A549 (cell line): ENCODE measurements at regions not wholly inside any gene's neighbourhood (a gene's known extent, or its start where the extent isn't known, plus 50 kb on each side); places are given as distances from the start of the nearest gene placed in this dataset.
"Not testable (repeated sequence)": the region's sequence is repeated elsewhere in the genome, so short reads cannot be mapped to it uniquely, and the experiment has no call there.

Source experiments
- ATAC-seq, 2 experiments: fragments of 200-7000 bp in 1 of 2; fragments of >200 bp in 1 of 2; cut with Nextera tagmentation in 1 of 2; cut with Tn5 transposase in 1 of 2; 3 replicates each; pipeline versions ENCODE4 v1.8.0 to v1.9.1; 2018 to 2020; ENCODE audit warnings: mild to moderate bottlenecking in 1 of 2, moderate library complexity in 1 of 2
- CTCF ChIA-PET: fragments of 300-600 bp; sonication (Branson Sonifier 250); formaldehyde crosslinking; extraction: SDS; loops from one replicate; lab custom pipeline; 2021; ENCODE audit warnings: antibody characterized with exemption, inconsistent platforms; lab: Yijun Ruan, JAX
- POLR2A ChIA-PET: fragments of 350-600 bp; formaldehyde crosslinking; extraction: SDS; loops from one replicate; lab custom pipeline; 2021; ENCODE audit warnings: antibody characterized with exemption, inconsistent platforms; lab: Yijun Ruan, JAX
- DNase-seq, 2 experiments: peaks; one replicate each; pipeline versions ENCODE4 v3.0.0 to v3.0.0-alpha.2; 2011 to 2016; ENCODE audit warnings: low read depth in 1 of 2, low spot score in 1 of 2
- FAIRE-seq: peaks from 2 replicates; lab custom pipeline; 2011; peaks lifted over from hg19 to GRCh38; lab: Jason Lieb, UNC
- H3K27ac ChIP-seq, 2 experiments: fragments of >200 bp; sonication (Bioruptor Twin); formaldehyde crosslinking; 3 replicates each; pipeline ENCODE4 v1.5.1; 2016 to 2017
- H3K4me1 ChIP-seq: fragments of >200 bp; sonication (Bioruptor Twin); formaldehyde crosslinking; 3 replicates; pipeline ENCODE4 v1.6.1; 2016
- H3K4me2 ChIP-seq: fragments of >200 bp; sonication (Bioruptor Twin); formaldehyde crosslinking; 3 replicates; pipeline ENCODE4 v1.6.1; 2016
- H3K4me3 ChIP-seq: fragments of >200 bp; sonication (Bioruptor Twin); formaldehyde crosslinking; 3 replicates; pipeline ENCODE4 v1.5.1; 2016
- H3K9me3 ChIP-seq: fragments of >200 bp; sonication (Bioruptor Twin); formaldehyde crosslinking; 3 replicates; pipeline ENCODE4 v1.6.1; 2016
- CBX2 ChIP-seq: fragments of 200-600 bp; sonication (generic); IDR thresholded peaks from 2 replicates; pipeline ENCODE4 v1.6.1; 2016; ENCODE audit warnings: low read depth, mild to moderate bottlenecking, borderline replicate concordance
- CHD4 ChIP-seq: fragments of 200-600 bp; sonication (generic); IDR thresholded peaks from 2 replicates; pipeline ENCODE4 v1.6.1; 2016; ENCODE audit warnings: antibody characterized with exemption, mild to moderate bottlenecking, borderline replicate concordance
- EHF ChIP-seq: fragments of 250-450 bp; sonication (Bioruptor Pico); IDR thresholded peaks from 2 replicates; pipeline ENCODE4 v1.5.0; 2020; ENCODE audit warnings: mild to moderate bottlenecking
- FOXS1 ChIP-seq: fragments of 250-450 bp; sonication (Bioruptor Pico); IDR thresholded peaks from 2 replicates; pipeline ENCODE4 v1.5.0; 2020; ENCODE audit warnings: mild to moderate bottlenecking, moderate library complexity
- HDAC2 ChIP-seq: fragments of 200-600 bp; sonication (generic); IDR thresholded peaks from 2 replicates; pipeline ENCODE4 v1.6.1; 2016
- JUN ChIP-seq, 2 experiments: fragments of >200 bp; sonication (Bioruptor Twin); formaldehyde crosslinking; IDR thresholded peaks; 2 replicates in 1 of 2; 3 replicates in 1 of 2; pipeline ENCODE4 v1.6.1; 2016 to 2017
- KDM1A ChIP-seq: fragments of 200-600 bp; sonication (generic); IDR thresholded peaks from 2 replicates; pipeline ENCODE4 v1.6.1; 2016; ENCODE audit warnings: low read depth, mild to moderate bottlenecking
- MAFK ChIP-seq: fragments of 450-650 bp; IDR thresholded peaks from 2 replicates; pipeline ENCODE4 v1.6.1; 2014; ENCODE audit not compliant: partially characterized antibody
- MAZ ChIP-seq: fragments of 150-350 bp; IDR thresholded peaks from 2 replicates; pipeline ENCODE4 v1.6.1; 2014; ENCODE audit warnings: antibody characterized with exemption, low read depth, low read length, borderline replicate concordance
- NFE2L2 ChIP-seq: fragments of 150-350 bp; conservative IDR thresholded peaks from 2 replicates; pipeline ENCODE4 v1.6.1; 2014; ENCODE audit warnings: low read length
- NPAS2 ChIP-seq: fragments of 250-450 bp; sonication (Bioruptor Pico); IDR thresholded peaks from 2 replicates; pipeline ENCODE4 v1.8.0; 2022; ENCODE audit warnings: mild to moderate bottlenecking, moderate library complexity, borderline replicate concordance
- NR3C1 ChIP-seq: fragments of >200 bp; sonication (Bioruptor Twin); formaldehyde crosslinking; IDR thresholded peaks from 3 replicates; pipeline ENCODE4 v1.6.1; 2017
- PHF8 ChIP-seq: fragments of 200-600 bp; sonication (generic); IDR thresholded peaks from 2 replicates; pipeline ENCODE4 v1.6.1; 2016; ENCODE audit warnings: low read depth, mild to moderate bottlenecking, antibody characterized with exemption, moderate library complexity, borderline replicate concordance
- POLR2AphosphoS2 ChIP-seq: conservative IDR thresholded peaks from 2 replicates; pipeline ENCODE4 v1.6.1; 2012; ENCODE audit warnings: low read length, improper control_type of control experiment, inconsistent platforms
- RAD21 ChIP-seq, 2 experiments: fragments of >200 bp in 1 of 2; sonication (Bioruptor Twin) in 1 of 2; formaldehyde crosslinking in 1 of 2; IDR thresholded peaks in 1 of 2; conservative IDR thresholded peaks in 1 of 2; 2 replicates in 1 of 2; 3 replicates in 1 of 2; pipeline ENCODE4 v1.6.1; 2012 to 2018; ENCODE audit warnings: inconsistent platforms in 1 of 2
- SREBF2 ChIP-seq: fragments of 450-650 bp; IDR thresholded peaks from 2 replicates; pipeline ENCODE4 v1.6.1; 2014; ENCODE audit warnings: mild to moderate bottlenecking, moderate library complexity
- ZC3H11A ChIP-seq: fragments of 450-650 bp; IDR thresholded peaks from 2 replicates; pipeline ENCODE4 v1.6.1; 2014; ENCODE audit warnings: antibody characterized with exemption, mild to moderate bottlenecking
- ZSCAN20 ChIP-seq: fragments of 250-450 bp; sonication (Bioruptor Pico); IDR thresholded peaks from 2 replicates; pipeline ENCODE4 v1.8.0; 2022; ENCODE audit warnings: mild to moderate bottlenecking, moderate library complexity
- WGBS: methylation state at CpG from one replicate; pipeline ENCODE4 v1.1.6; 2017; ENCODE audit errors: missing lambda C conversion rate; 5-methylcytosine and 5-hydroxymethylcytosine counted together
- TF ChIP-seq, protein P1 (sequence below): IDR thresholded peaks from 2 replicates; pipeline ENCODE4 v1.6.1; 2012
- TF ChIP-seq, protein P2 (sequence below): IDR thresholded peaks from 2 replicates; pipeline ENCODE4 v1.6.1; 2012
- TF ChIP-seq, protein P3 (sequence below): fragments of 450-650 bp; IDR thresholded peaks from 2 replicates; pipeline ENCODE4 v1.6.1; 2014; ENCODE audit warnings: antibody characterized with exemption
- TF ChIP-seq, protein P4 (sequence below): fragments of >200 bp; sonication (Bioruptor Twin); formaldehyde crosslinking; IDR thresholded peaks from 3 replicates; pipeline ENCODE4 v1.5.1; 2016
- TF ChIP-seq, protein P5 (sequence below): IDR thresholded peaks from 2 replicates; pipeline ENCODE4 v1.6.1; 2012; ENCODE audit warnings: low read depth, borderline replicate concordance
- TF ChIP-seq, protein P6 (sequence below): fragments of 250-450 bp; sonication (Bioruptor Pico); IDR thresholded peaks from 2 replicates; pipeline ENCODE4 v1.5.0; 2021; ENCODE audit warnings: mild to moderate bottlenecking, moderate library complexity, borderline replicate concordance

DNA sequence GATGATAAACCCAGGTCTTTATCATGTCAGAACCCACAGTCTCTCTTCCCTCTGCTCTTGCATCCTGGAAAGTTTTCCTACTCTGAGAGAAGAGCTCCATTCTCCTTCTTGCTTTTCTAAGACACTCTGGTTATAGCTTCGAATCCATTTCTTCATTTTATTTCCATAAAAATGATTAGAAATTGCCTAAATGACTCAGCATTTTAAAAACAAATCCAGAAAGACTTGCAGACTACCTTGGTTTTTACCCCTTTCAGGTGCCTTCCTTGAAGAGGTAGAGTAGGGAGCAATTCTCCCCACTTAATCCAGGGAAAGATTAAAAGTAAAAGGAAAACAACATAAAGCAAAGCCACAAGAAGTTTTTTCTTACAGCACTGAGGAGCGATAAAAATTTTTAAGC is 1256.0 kb downstream of the ROBO1 start:
- H3K4me3 ChIP-seq, result no peak overlapping the region
- H3K4me2 ChIP-seq, result no peak overlapping the region
- H3K4me1 ChIP-seq, result no peaks in the 10 kb centered on the region
- H3K27ac ChIP-seq, result no peak overlapping the region
- FAIRE-seq (no peak), DNase-seq (no peak)
- WGBS, result 13% methylated on average over 2 of the region's 2 CpGs
- POLR2A ChIA-PET, result no interaction called here
- no peak for TF ChIP-seq POLR2AphosphoS2
- TF ChIP-seq NPAS2, result no peak
- no peak for TF ChIP-seq EHF (CRISPR knock-in tag)
- no peak for TF ChIP-seq FOXS1 (CRISPR knock-in tag)
- no peak for TF ChIP-seq JUN (IDR thresholded peaks at IDR 0.05)
- TF ChIP-seq MAFK, result peak; percentile 60
- TF ChIP-seq, protein P1, sequence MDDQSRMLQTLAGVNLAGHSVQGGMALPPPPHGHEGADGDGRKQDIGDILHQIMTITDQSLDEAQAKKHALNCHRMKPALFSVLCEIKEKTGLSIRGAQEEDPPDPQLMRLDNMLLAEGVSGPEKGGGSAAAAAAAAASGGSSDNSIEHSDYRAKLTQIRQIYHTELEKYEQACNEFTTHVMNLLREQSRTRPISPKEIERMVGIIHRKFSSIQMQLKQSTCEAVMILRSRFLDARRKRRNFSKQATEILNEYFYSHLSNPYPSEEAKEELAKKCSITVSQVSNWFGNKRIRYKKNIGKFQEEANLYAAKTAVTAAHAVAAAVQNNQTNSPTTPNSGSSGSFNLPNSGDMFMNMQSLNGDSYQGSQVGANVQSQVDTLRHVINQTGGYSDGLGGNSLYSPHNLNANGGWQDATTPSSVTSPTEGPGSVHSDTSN, result no peak
- TF ChIP-seq SREBF2, result no peak
- TF ChIP-seq KDM1A, result no peak
- TF ChIP-seq ZC3H11A, result no peak
- TF ChIP-seq NFE2L2, result peak; percentile 54
- TF ChIP-seq, all 56 proteins: peak for 2
- H3K9me3 ChIP-seq, result no peaks in the 10 kb centered on the region
- no peak for ATAC-seq
- CTCF ChIA-PET, result no interaction called here

DNA sequence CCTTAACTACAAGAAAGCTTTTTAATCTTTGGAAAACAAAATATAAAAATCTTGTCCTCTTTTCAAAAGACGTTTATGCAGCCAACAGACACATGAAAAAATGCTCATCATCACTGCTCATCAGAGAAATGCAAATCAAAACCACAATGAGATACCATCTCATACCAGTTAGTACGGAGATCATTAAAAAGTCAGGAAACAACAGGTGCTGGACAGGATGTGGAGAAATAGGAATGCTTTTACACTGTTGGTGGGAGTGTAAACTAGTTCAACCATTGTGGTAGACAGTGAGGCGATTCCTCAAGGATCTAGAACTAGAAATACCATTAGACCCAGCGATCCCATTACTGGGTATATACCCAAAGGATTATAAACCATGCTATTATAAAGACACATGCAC is 1255.0 kb downstream of the ROBO1 start:
- FAIRE-seq, POLR2A ChIA-PET, H3K4me1 ChIP-seq, ATAC-seq, DNase-seq, H3K9me3 ChIP-seq, H3K4me2 ChIP-seq, H3K4me3 ChIP-seq, CTCF ChIA-PET, H3K27ac ChIP-seq: not testable (repeated sequence)
- 14% methylated on average over 4 of the region's 4 CpGs for WGBS

DNA sequence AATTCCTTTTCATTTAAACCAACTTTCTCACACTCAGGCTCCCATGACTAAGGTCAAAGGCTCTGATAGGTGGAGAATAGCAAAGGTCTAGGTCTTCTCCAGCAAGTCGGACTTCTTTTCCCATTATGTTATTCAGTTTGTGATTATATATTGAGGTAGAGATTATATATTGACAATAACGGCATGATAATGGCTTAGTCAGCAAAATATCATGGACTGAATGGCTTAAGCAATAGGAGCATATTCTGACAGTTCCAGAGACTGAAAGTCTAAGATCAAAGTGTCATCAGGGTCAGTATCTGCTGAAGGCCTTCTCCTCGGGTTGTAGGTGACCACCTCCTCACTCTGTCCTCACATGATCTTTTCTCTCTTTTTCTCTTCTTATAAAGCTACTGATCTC is 1251.4 kb downstream of the ROBO1 start:
- no peak for DNase-seq
- FAIRE-seq, result no peak
- Histone ChIP-seq H3K9me3 (no peaks in the 10 kb centered on the region), H3K4me1 (no peaks in the 10 kb centered on the region)
- peak; percentile 95 for TF ChIP-seq MAFK
- TF ChIP-seq ZSCAN20, result no peak
- TF ChIP-seq, protein P2, sequence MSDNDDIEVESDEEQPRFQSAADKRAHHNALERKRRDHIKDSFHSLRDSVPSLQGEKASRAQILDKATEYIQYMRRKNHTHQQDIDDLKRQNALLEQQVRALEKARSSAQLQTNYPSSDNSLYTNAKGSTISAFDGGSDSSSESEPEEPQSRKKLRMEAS, result no peak
- TF ChIP-seq, all 56 proteins: peak for 1
- POLR2A ChIA-PET, result no interaction called here
- Histone ChIP-seq H3K4me2 (no peak overlapping the region), H3K4me3 (no peak overlapping the region), H3K27ac (no peak overlapping the region)
- ATAC-seq, result no peak
- CTCF ChIA-PET, result no interaction called here
- whole genome bisulfite sequencing, result 3% methylated on average over 3 of the region's 3 CpGs

DNA sequence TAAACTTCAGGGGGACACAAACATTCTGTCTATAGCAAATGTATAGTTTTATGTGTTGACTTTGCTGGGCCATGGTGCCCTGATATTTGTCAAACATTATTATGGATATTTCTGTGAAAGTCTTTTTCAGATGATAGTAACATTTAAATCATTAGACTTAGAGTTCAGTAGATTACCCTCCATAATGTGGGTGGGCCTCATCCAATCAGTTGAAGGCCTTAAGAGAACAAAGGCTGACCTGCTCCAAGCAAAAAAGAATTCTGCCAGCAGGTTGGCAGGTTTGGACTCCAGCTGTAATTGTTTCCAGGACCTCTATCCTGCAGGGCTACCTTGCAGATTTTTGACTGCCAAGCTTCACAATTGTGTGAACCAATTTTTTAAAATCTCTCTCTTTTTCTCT is 1250.9 kb downstream of the ROBO1 start:
- no peak overlapping the region for H3K4me2 ChIP-seq
- ATAC-seq (no peak), DNase-seq (no peak), FAIRE-seq (no peak)
- H3K9me3 ChIP-seq, result no peaks in the 10 kb centered on the region
- H3K4me1 ChIP-seq, result no peaks in the 10 kb centered on the region
- POLR2A ChIA-PET, result no interaction called here
- TF ChIP-seq SREBF2 (no peak), HDAC2 (no peak), JUN (IDR thresholded peaks at IDR 0.05) (no peak), MAZ (no peak), PHF8 (no peak), ZC3H11A (no peak), POLR2AphosphoS2 (no peak), NPAS2 (no peak), CHD4 (no peak), RAD21 (conservative IDR thresholded peaks at IDR 0.05 in 1 of 2, IDR thresholded peaks at IDR 0.05 in 1 of 2) (no peak), CBX2 (no peak), NR3C1 (no peak)
- TF ChIP-seq, protein P3, sequence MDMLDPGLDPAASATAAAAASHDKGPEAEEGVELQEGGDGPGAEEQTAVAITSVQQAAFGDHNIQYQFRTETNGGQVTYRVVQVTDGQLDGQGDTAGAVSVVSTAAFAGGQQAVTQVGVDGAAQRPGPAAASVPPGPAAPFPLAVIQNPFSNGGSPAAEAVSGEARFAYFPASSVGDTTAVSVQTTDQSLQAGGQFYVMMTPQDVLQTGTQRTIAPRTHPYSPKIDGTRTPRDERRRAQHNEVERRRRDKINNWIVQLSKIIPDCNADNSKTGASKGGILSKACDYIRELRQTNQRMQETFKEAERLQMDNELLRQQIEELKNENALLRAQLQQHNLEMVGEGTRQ, result no peak
- TF ChIP-seq, protein P4, sequence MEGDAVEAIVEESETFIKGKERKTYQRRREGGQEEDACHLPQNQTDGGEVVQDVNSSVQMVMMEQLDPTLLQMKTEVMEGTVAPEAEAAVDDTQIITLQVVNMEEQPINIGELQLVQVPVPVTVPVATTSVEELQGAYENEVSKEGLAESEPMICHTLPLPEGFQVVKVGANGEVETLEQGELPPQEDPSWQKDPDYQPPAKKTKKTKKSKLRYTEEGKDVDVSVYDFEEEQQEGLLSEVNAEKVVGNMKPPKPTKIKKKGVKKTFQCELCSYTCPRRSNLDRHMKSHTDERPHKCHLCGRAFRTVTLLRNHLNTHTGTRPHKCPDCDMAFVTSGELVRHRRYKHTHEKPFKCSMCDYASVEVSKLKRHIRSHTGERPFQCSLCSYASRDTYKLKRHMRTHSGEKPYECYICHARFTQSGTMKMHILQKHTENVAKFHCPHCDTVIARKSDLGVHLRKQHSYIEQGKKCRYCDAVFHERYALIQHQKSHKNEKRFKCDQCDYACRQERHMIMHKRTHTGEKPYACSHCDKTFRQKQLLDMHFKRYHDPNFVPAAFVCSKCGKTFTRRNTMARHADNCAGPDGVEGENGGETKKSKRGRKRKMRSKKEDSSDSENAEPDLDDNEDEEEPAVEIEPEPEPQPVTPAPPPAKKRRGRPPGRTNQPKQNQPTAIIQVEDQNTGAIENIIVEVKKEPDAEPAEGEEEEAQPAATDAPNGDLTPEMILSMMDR, result no peak
- TF ChIP-seq, protein P5, sequence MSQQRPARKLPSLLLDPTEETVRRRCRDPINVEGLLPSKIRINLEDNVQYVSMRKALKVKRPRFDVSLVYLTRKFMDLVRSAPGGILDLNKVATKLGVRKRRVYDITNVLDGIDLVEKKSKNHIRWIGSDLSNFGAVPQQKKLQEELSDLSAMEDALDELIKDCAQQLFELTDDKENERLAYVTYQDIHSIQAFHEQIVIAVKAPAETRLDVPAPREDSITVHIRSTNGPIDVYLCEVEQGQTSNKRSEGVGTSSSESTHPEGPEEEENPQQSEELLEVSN, result no peak
- TF ChIP-seq, protein P6, sequence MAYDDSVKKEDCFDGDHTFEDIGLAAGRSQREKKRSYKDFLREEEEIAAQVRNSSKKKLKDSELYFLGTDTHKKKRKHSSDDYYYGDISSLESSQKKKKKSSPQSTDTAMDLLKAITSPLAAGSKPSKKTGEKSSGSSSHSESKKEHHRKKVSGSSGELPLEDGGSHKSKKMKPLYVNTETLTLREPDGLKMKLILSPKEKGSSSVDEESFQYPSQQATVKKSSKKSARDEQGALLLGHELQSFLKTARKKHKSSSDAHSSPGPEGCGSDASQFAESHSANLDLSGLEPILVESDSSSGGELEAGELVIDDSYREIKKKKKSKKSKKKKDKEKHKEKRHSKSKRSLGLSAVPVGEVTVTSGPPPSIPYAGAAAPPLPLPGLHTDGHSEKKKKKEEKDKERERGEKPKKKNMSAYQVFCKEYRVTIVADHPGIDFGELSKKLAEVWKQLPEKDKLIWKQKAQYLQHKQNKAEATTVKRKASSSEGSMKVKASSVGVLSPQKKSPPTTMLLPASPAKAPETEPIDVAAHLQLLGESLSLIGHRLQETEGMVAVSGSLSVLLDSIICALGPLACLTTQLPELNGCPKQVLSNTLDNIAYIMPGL (CRISPR knock-in tag), result no peak
- H3K27ac ChIP-seq, result no peak overlapping the region
- no peak overlapping the region for H3K4me3 ChIP-seq
- CTCF ChIA-PET, result no interaction called here
